ENCODE measurements at regions not wholly inside any gene's neighbourhood (a gene's known extent, or its start where the extent isn't known, plus 50 kb on each side); places are given as distances from the start of the nearest gene placed in this dataset.

DNA sequence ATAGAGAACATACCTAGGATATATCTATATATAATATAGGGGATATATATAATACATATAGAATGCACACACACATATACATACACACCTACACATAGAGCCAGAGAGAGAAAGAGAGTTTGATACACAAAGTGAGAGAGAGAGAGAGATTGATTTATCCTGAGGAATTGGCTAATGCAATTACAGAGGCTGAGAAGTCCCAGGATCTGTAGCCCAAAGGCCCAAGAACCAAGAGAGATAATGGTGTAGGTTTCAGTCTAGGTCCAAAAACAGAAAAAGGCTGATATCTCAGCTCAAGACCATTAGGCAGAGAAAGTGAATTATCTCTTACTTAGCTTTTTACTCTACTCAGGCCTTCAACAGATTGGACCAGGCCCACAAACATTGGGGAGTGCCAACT is 715.0 kb upstream of the LCORL start:
- peaks cover 0 to 7% (median 0%) of the 10 kb centered on the region in 8 donors for H3K9me3 Mint-ChIP-seq
- H3K27ac ChIP-seq (ENCODE audit: low read depth, low read length) = no peak overlapping the region
- H3K27me3 ChIP-seq (ENCODE audit: insufficient read depth, low read length) = no peaks in the 10 kb centered on the region
- intact Hi-C loops (cut with micrococcal nuclease) = no loop called here
- H3K36me3 Mint-ChIP-seq = no peaks in the 10 kb centered on the region
- H3K27me3 Mint-ChIP-seq = no peaks in the 10 kb centered on the region
- no peak for DNase-seq
- no peaks in the 10 kb centered on the region for H3K4me1 ChIP-seq (ENCODE audit: insufficient read depth, low read length)
- H3K4me3 Mint-ChIP-seq = no peak overlapping the region
- H3K4me1 Mint-ChIP-seq = no peaks in the 10 kb centered on the region
- H3K27ac Mint-ChIP-seq = no peak overlapping the region
- no peak overlapping the region for H3K4me3 ChIP-seq (ENCODE audit: low read length in 2 of 2)
- no peaks in the 10 kb centered on the region for H3K36me3 ChIP-seq (ENCODE audit: insufficient read depth, low read length)
- ChIA-PET CTCF (ENCODE audit: partially characterized antibody) (no interaction called here), POLR2A (ENCODE audit: partially characterized antibody) (no interaction called here)
- no peaks in the 10 kb centered on the region for H3K9me3 ChIP-seq (ENCODE audit: control insufficient read depth in 1 of 2, low read length in 2 of 2)

DNA sequence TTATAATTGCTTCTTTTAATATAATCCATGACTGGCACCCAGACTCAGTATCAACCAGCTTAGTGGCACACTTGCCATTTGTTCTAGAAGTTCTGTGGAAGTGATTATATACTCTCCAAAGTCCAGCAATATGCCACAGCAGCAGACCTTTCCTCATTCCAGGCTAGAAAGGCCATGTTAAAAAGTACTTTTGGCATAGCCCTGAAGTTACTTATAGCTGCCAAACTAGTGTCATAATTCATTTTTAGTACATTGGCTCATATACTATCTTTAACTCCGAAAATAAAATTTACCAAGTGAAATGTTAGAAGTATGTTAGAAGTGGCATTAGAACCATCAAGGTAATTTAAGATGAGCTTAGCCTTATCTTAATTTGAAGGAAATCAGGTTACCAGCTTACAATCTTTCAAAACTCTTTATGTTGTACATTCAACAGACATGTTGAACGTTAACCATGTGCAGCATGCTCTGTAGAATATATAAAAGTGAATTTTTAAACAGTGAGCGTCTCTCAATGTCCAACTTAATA is 714.2 kb upstream of the LCORL start:
- H3K36me3 Mint-ChIP-seq = no peaks in the 10 kb centered on the region
- no peak overlapping the region for H3K4me3 Mint-ChIP-seq
- CTCF ChIA-PET (ENCODE audit: partially characterized antibody) = no interaction called here
- no peak overlapping the region for H3K4me3 ChIP-seq (ENCODE audit: low read length in 2 of 2)
- intact Hi-C loops (cut with micrococcal nuclease) = no loop called here
- DNase-seq = no peak
- no peak overlapping the region for H3K27ac Mint-ChIP-seq
- H3K4me1 ChIP-seq (ENCODE audit: insufficient read depth, low read length) = no peaks in the 10 kb centered on the region
- no peaks in the 10 kb centered on the region for H3K9me3 ChIP-seq (ENCODE audit: control insufficient read depth in 1 of 2, low read length in 2 of 2)
- H3K9me3 Mint-ChIP-seq = peaks cover 0 to 7% (median 0%) of the 10 kb centered on the region in 8 donors
- H3K4me1 Mint-ChIP-seq = no peaks in the 10 kb centered on the region
- H3K27me3 Mint-ChIP-seq = no peaks in the 10 kb centered on the region
- H3K27me3 ChIP-seq (ENCODE audit: insufficient read depth, low read length) = no peaks in the 10 kb centered on the region
- POLR2A ChIA-PET (ENCODE audit: partially characterized antibody) = no interaction called here
- H3K36me3 ChIP-seq (ENCODE audit: insufficient read depth, low read length) = no peaks in the 10 kb centered on the region
- H3K27ac ChIP-seq (ENCODE audit: low read depth, low read length) = no peak overlapping the region

GRCh38 chr4:18734405-18734804 is 712.9 kb upstream of the LCORL start:
- Histone ChIP-seq H3K27ac (ENCODE audit: low read depth, low read length) (no peak overlapping the region), H3K36me3 (ENCODE audit: insufficient read depth, low read length) (no peaks in the 10 kb centered on the region), H3K4me3 (ENCODE audit: low read length in 2 of 2) (no peak overlapping the region), H3K9me3 (ENCODE audit: control insufficient read depth in 1 of 2, low read length in 2 of 2) (no peaks in the 10 kb centered on the region), H3K27me3 (ENCODE audit: insufficient read depth, low read length) (no peaks in the 10 kb centered on the region), H3K4me1 (ENCODE audit: insufficient read depth, low read length) (no peaks in the 10 kb centered on the region)
- intact Hi-C loops (cut with micrococcal nuclease) = no loop called here
- no peaks in the 10 kb centered on the region for H3K36me3 Mint-ChIP-seq
- ChIA-PET POLR2A (ENCODE audit: partially characterized antibody) (no interaction called here), CTCF (ENCODE audit: partially characterized antibody) (no interaction called here)
- H3K27ac Mint-ChIP-seq = no peak overlapping the region
- no peak overlapping the region for H3K4me3 Mint-ChIP-seq
- no peak for DNase-seq
- peaks cover 0 to 7% (median 0%) of the 10 kb centered on the region in 8 donors for H3K9me3 Mint-ChIP-seq
- H3K4me1 Mint-ChIP-seq = no peaks in the 10 kb centered on the region
- H3K27me3 Mint-ChIP-seq = no peaks in the 10 kb centered on the region

DNA sequence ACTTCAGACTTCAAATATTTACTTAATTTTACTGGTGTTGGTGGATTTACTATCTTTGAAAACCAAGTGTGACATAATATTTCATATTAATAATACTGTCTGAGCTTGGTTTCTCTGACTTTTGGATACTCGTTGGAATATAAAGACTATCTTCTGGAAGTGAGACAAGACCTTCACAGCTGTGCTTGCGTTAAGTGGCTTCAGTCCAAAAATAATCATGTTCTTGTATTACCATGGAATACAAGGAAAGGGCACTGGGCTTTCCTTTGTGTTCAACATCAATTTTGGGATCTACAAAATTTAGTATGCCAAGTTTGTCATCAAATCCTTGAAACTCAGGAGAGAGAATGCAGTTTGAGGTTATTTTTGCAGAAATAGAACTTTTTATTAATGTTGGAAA is 712.4 kb upstream of the LCORL start:
- POLR2A ChIA-PET (ENCODE audit: partially characterized antibody) = no interaction called here
- H3K27me3 ChIP-seq (ENCODE audit: insufficient read depth, low read length) = no peaks in the 10 kb centered on the region
- CTCF ChIA-PET (ENCODE audit: partially characterized antibody) = no interaction called here
- DNase-seq = no peak
- Mint-ChIP-seq H3K4me3 (no peak overlapping the region), H3K9me3 (peaks cover 0 to 7% (median 0%) of the 10 kb centered on the region in 8 donors), H3K4me1 (no peaks in the 10 kb centered on the region), H3K27ac (no peak overlapping the region), H3K27me3 (no peaks in the 10 kb centered on the region), H3K36me3 (no peaks in the 10 kb centered on the region)
- no peaks in the 10 kb centered on the region for H3K9me3 ChIP-seq (ENCODE audit: control insufficient read depth in 1 of 2, low read length in 2 of 2)
- no peak overlapping the region for H3K4me3 ChIP-seq (ENCODE audit: low read length in 2 of 2)
- no peaks in the 10 kb centered on the region for H3K36me3 ChIP-seq (ENCODE audit: insufficient read depth, low read length)
- H3K4me1 ChIP-seq (ENCODE audit: insufficient read depth, low read length) = no peaks in the 10 kb centered on the region
- no peak overlapping the region for H3K27ac ChIP-seq (ENCODE audit: low read depth, low read length)
- intact Hi-C loops (cut with micrococcal nuclease) = no loop called here

DNA sequence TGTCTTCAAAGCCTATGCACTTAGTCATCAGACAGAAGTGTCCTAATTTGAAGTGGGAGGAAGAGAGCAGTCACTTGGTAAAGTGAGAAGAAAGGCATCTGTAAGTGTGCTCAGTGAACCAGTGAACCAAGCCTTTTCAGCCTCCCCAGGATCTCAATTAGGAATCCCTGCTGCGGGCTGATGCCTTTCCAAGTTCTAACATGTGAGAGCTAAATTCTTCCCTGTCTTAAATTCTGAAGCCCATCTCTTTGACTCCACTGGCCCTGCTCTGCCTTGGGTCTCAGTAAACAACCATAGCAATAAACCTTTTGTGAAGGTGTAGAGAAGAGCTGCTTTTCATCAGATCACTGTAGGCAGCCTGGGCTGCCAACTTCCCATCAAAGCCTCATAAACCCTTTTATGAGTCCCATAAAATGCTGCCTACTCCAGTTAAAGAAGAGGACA is 701.2 kb upstream of the LCORL start:
- H3K36me3 Mint-ChIP-seq = no peaks in the 10 kb centered on the region
- H3K27me3 Mint-ChIP-seq = no peaks in the 10 kb centered on the region
- no peaks in the 10 kb centered on the region for H3K9me3 ChIP-seq (ENCODE audit: control insufficient read depth in 1 of 2, low read length in 2 of 2)
- no peak overlapping the region for H3K27ac Mint-ChIP-seq
- no peaks in the 10 kb centered on the region for H3K27me3 ChIP-seq (ENCODE audit: insufficient read depth, low read length)
- H3K4me3 Mint-ChIP-seq = no peak overlapping the region
- H3K36me3 ChIP-seq (ENCODE audit: insufficient read depth, low read length) = no peaks in the 10 kb centered on the region
- intact Hi-C loops (cut with micrococcal nuclease) = no loop called here
- DNase-seq = no peak
- H3K27ac ChIP-seq (ENCODE audit: low read depth, low read length) = no peak overlapping the region
- peaks cover 0 to 15% (median 2%) of the 10 kb centered on the region in 8 donors for H3K9me3 Mint-ChIP-seq
- ChIA-PET POLR2A (ENCODE audit: partially characterized antibody) (no interaction called here), CTCF (ENCODE audit: partially characterized antibody) (no interaction called here)
- H3K4me1 ChIP-seq (ENCODE audit: insufficient read depth, low read length) = no peaks in the 10 kb centered on the region
- H3K4me3 ChIP-seq (ENCODE audit: low read length in 2 of 2) = no peak overlapping the region
- no peaks in the 10 kb centered on the region for H3K4me1 Mint-ChIP-seq

DNA sequence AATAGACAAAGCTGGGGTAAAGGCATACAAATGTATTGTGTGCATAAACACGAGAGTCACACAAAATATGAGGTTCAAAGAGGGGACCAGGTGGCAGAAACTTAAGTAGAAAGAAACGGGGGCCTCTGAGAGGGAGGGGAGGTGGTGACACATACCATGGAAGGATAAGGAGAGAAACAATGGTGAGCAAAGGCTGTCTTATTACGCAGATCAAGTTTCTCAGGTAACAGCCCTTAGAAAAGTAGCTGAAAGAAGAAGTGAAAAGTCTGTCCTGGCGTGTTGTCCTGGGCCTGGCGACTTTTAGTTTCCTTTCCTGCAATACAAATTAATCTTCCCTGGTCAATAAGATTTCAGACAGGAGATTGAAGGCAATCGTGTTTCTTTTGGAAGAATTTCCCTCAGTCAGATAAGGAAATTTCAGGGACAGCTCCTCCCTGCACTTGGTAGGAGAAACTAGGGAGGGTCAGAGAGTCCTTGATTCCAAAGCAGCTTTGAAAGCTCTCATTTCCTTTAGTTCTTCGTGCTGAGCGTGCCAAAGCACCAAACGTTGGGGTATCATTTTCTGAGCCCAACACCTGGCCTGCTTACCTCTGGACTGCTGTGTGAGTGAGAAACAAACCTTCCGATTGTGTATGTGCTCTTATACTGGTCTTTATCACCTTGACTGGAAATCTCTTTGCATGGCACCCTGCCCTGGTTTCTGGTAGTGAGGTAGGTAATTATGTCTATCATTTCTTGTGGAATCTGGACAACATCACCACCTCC is 676.7 kb upstream of the LCORL start:
- no peaks in the 10 kb centered on the region for H3K36me3 Mint-ChIP-seq
- Histone ChIP-seq H3K36me3 (ENCODE audit: insufficient read depth, low read length) (no peaks in the 10 kb centered on the region), H3K4me3 (ENCODE audit: low read length in 2 of 2) (no peak overlapping the region), H3K27me3 (ENCODE audit: insufficient read depth, low read length) (no peaks in the 10 kb centered on the region), H3K9me3 (ENCODE audit: control insufficient read depth in 1 of 2, low read length in 2 of 2) (no peaks in the 10 kb centered on the region), H3K4me1 (ENCODE audit: insufficient read depth, low read length) (no peaks in the 10 kb centered on the region), H3K27ac (ENCODE audit: low read depth, low read length) (no peak overlapping the region)
- intact Hi-C loops (cut with micrococcal nuclease) = no loop called here
- no peaks in the 10 kb centered on the region for H3K27me3 Mint-ChIP-seq
- H3K27ac Mint-ChIP-seq = no peak overlapping the region
- no peak for DNase-seq
- POLR2A ChIA-PET (ENCODE audit: partially characterized antibody) = no interaction called here
- H3K4me3 Mint-ChIP-seq = no peak overlapping the region
- H3K4me1 Mint-ChIP-seq = no peaks in the 10 kb centered on the region
- CTCF ChIA-PET (ENCODE audit: partially characterized antibody) = interaction anchor here (0.6 kb wide), 1 partner anchor 1900 kb away, joined by 3 read pairs; no protein-coding TSS in a partner anchor
- peaks cover 0 to 5% (median 0%) of the 10 kb centered on the region in 8 donors for H3K9me3 Mint-ChIP-seq

DNA sequence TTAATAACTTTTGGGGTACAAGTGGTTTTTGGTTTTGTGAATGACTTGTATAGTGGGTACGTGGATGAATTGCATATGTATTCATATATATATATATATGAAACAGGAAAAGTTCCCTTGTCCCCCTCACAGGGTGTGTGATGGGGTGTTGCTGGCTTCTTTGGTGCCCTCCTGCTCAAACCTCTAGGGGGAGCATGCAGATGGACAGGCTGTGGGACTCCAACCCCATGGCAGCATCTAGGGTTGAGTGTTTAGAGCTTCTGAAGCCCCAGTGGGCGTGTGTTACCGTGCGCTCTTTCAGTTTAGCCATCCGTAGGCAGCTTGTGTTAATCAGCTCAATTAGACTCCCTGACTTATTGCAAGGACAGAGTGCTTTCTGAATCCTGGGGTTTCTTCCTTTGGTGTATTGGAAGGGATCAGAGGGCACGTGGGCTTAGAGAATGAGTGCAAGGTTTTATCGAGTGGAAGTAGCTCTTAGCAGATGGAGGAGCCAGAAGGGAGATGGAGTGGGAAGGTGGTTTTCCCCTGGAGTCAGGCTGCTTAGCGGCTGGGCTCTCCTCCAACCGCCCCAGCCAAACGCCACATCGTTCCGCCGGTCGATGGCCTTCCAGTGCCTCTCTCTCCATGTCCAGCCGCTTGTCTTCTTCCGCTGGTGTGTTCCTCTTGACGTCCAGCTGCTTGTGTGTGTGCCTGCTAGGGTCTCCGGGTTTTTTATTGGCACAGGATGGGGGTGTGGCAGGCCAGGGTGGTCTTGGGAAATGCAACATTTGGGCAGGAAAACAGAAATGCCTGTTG is 674.4 kb upstream of the LCORL start:
- ChIA-PET CTCF (ENCODE audit: partially characterized antibody) (no interaction called here), POLR2A (ENCODE audit: partially characterized antibody) (no interaction called here)
- no peak overlapping the region for H3K27ac ChIP-seq (ENCODE audit: low read depth, low read length)
- no peaks in the 10 kb centered on the region for H3K27me3 ChIP-seq (ENCODE audit: insufficient read depth, low read length)
- no peaks in the 10 kb centered on the region for H3K4me1 ChIP-seq (ENCODE audit: insufficient read depth, low read length)
- Mint-ChIP-seq H3K36me3 (no peaks in the 10 kb centered on the region), H3K4me1 (peaks cover 0 to 2% (median 0%) of the 10 kb centered on the region in 4 donors), H3K4me3 (no peak overlapping the region), H3K9me3 (no peaks in the 10 kb centered on the region), H3K27me3 (no peaks in the 10 kb centered on the region), H3K27ac (no peak overlapping the region)
- H3K36me3 ChIP-seq (ENCODE audit: insufficient read depth, low read length) = no peaks in the 10 kb centered on the region
- H3K4me3 ChIP-seq (ENCODE audit: low read length in 2 of 2) = no peak overlapping the region
- H3K9me3 ChIP-seq (ENCODE audit: control insufficient read depth in 1 of 2, low read length in 2 of 2) = no peaks in the 10 kb centered on the region
- DNase-seq = no peak
- intact Hi-C loops (cut with micrococcal nuclease) = no loop called here

Measured in CD4-positive, alpha-beta memory T cell (primary cell).